Pancreas (tissue), 10 donors: ENCODE measurements at regions not wholly inside any gene's neighbourhood (a gene's known extent, or its start where the extent isn't known, plus 50 kb on each side); places are given as distances from the start of the nearest gene placed in this dataset.

ENCODE experiments used
- ATAC-seq, 4 donors: fragments of 200-7000 bp; cut with Tn5 transposase; one replicate each; pipeline versions ENCODE4 v1.8.0 to v1.9.1; 2020; ENCODE audit warnings: mild to moderate bottlenecking in 4 of 4, moderate library complexity in 4 of 4
- DNase-seq, 6 donors: peaks; one replicate each; pipeline ENCODE4 v3.0.0-alpha.2; 2020
- FAIRE-seq: peaks from 2 replicates; lab custom pipeline; 2012; peaks lifted over from hg19 to GRCh38; lab: Jason Lieb, UNC
- H3K27ac ChIP-seq, 4 donors: fragments of 200-600 bp; sonication (generic); 1 replicate in 3 of 4; 2 replicates in 1 of 4; pipeline versions ENCODE4 v1.5.0 to v1.8.0; 2020
- H3K27me3 ChIP-seq, 4 donors: fragments of 200-600 bp; one replicate each; pipeline ENCODE4 v1.8.0; 2021
- H3K36me3 ChIP-seq, 3 donors: fragments of 200-600 bp; sonication (generic) in 1 of 3; one replicate each; pipeline versions ENCODE4 v1.5.0 to v1.8.0; 2020 to 2021
- H3K4me1 ChIP-seq, 3 donors: fragments of 200-600 bp; one replicate each; pipeline ENCODE4 v1.8.0; 2021
- H3K4me3 ChIP-seq, 4 donors: fragments of 200-600 bp; sonication (generic) in 2 of 4; one replicate each; pipeline versions ENCODE4 v1.5.0 to v1.8.0; 2020 to 2021
- H3K9me3 ChIP-seq, 4 donors: fragments of 200-600 bp; one replicate each; pipeline ENCODE4 v1.8.0; 2021
- CTCF ChIP-seq, 4 donors: fragments of 200-600 bp; sonication (generic) in 3 of 4; IDR thresholded peaks; one replicate each; pipeline versions ENCODE4 v1.5.0 to v1.8.0; 2021; ENCODE audit warnings: antibody characterized with exemption in 4 of 4
- WGBS, 2 donors: extraction: QIAGEN DNeasy Blood & Tissue Kit; methylation state at CpG; one replicate each; pipeline ENCODE4 v1.1.7; 2013; 5-methylcytosine and 5-hydroxymethylcytosine counted together
- intact Hi-C, 3 donors: fragments of 100-400 bp; cut with DNase I; formaldehyde crosslinking; loops; one replicate each; pipeline versions ENCODE4 v1.11.1 to v1.14.2; 2022
- donor health status: healthy with polysubstance abuse.
- donor health status: DM: no; HTN: no; CAD: no; lungs with moderate emphysema.
- donor health status: DM: no; HTN: no; CAD: no.
- donor health status: control.
- donor health status: control.
- donor health status: Bipolar disorder and iron deficiency.
- donor health status: DM: yes; HTN: yes; CAD: no.
- donor health status: DM: no; HTN: no; CAD: no.
- donor health status: DM: no; HTN: no; CAD: no.
- donor health status: DM: yes; HTN: yes; CAD: no.

GRCh38 chr21:38938769-38939168 is 133.0 kb downstream of the ETS2 start:
- FAIRE-seq (no peak), ATAC-seq (no peak), DNase-seq (no peak)
- intact Hi-C loops: no loop called here
- Histone ChIP-seq H3K4me1 (no peaks in the 10 kb centered on the region), H3K9me3 (no peaks in the 10 kb centered on the region), H3K4me3 (no peak overlapping the region), H3K27ac (no peak overlapping the region), H3K27me3 (no peaks in the 10 kb centered on the region), H3K36me3 (no peaks in the 10 kb centered on the region)
- 64 to 71% methylated on average over 8 of the region's 8 CpGs for WGBS, 2 donors
- no peak for TF ChIP-seq CTCF (IDR thresholded peaks at IDR 0.05)

- DNase-seq: no peak
These were observed 132.6 kb downstream of the ETS2 start for GRCh38 chr21:38938343-38938742.

GRCh38 chr21:38937844-38938243 is 132.1 kb downstream of the ETS2 start:
- no peak for TF ChIP-seq CTCF (IDR thresholded peaks at IDR 0.05)
- no peak for DNase-seq
- no peak for ATAC-seq
- intact Hi-C loops: no loop called here
- FAIRE-seq: no peak
- no peaks in the 10 kb centered on the region for H3K9me3 ChIP-seq
- H3K4me3 ChIP-seq: no peak overlapping the region
- H3K27ac ChIP-seq: no peak overlapping the region
- no peaks in the 10 kb centered on the region for H3K36me3 ChIP-seq
- no peaks in the 10 kb centered on the region for H3K27me3 ChIP-seq
- WGBS, 2 donors: 59 to 67% methylated on average over 3 of the region's 3 CpGs
- no peaks in the 10 kb centered on the region for H3K4me1 ChIP-seq

More at GRCh38 chr21:38938343-38938742, 132.6 kb downstream of the ETS2 start:
- Histone ChIP-seq H3K4me1 (no peaks in the 10 kb centered on the region), H3K27me3 (no peaks in the 10 kb centered on the region), H3K36me3 (no peaks in the 10 kb centered on the region), H3K27ac (no peak overlapping the region), H3K4me3 (no peak overlapping the region), H3K9me3 (no peaks in the 10 kb centered on the region)
- 42 to 49% methylated on average over 7 of the region's 7 CpGs for WGBS, 2 donors
- ATAC-seq (no peak), FAIRE-seq (no peak)
- intact Hi-C loops: no loop called here
- no peak for TF ChIP-seq CTCF (IDR thresholded peaks at IDR 0.05)

GRCh38 chr21:38937286-38937790 is 131.6 kb downstream of the ETS2 start:
- H3K4me1 ChIP-seq: no peaks in the 10 kb centered on the region
- FAIRE-seq (no peak), DNase-seq (no peak), ATAC-seq (no peak)
- no peaks in the 10 kb centered on the region for H3K27me3 ChIP-seq
- 72 to 77% methylated on average over 4 of the region's 4 CpGs for WGBS, 2 donors
- no peaks in the 10 kb centered on the region for H3K36me3 ChIP-seq
- no peak overlapping the region for H3K4me3 ChIP-seq
- no peaks in the 10 kb centered on the region for H3K9me3 ChIP-seq
- no peak overlapping the region for H3K27ac ChIP-seq
- intact Hi-C loops: no loop called here
- TF ChIP-seq CTCF (IDR thresholded peaks at IDR 0.05): no peak

- Histone ChIP-seq H3K27ac (no peak overlapping the region), H3K4me1 (no peaks in the 10 kb centered on the region), H3K4me3 (no peak overlapping the region), H3K36me3 (no peaks in the 10 kb centered on the region), H3K9me3 (no peaks in the 10 kb centered on the region), H3K27me3 (no peaks in the 10 kb centered on the region)
- no peak for TF ChIP-seq CTCF (IDR thresholded peaks at IDR 0.05)
- no peak for DNase-seq
- FAIRE-seq: no peak
- intact Hi-C loops: no loop called here
- ATAC-seq: no peak
- WGBS, 2 donors: 52 to 64% methylated on average over 4 of the region's 4 CpGs
These were observed 130.5 kb downstream of the ETS2 start for GRCh38 chr21:38936240-38936639.
